ENCODE measurements at regions not wholly inside any gene's neighbourhood (a gene's known extent, or its start where the extent isn't known, plus 50 kb on each side); places are given as distances from the start of the nearest gene placed in this dataset.
"Not testable (repeated sequence)": the region's sequence is repeated elsewhere in the genome, so short reads cannot be mapped to it uniquely, and the experiment has no call there.

- Histone ChIP-seq H3K36me3 (no peaks in the 10 kb centered on the region), H3K9me3 (no peaks in the 10 kb centered on the region), H3K4me1 (no peaks in the 10 kb centered on the region), H3K4me3 (no peak overlapping the region), H3K27me3 (no peaks in the 10 kb centered on the region), H3K27ac (no peak overlapping the region)
- TF ChIP-seq POLR2AphosphoS5 (IDR thresholded peaks at IDR 0.05) (no peak), POLR2A (IDR thresholded peaks at IDR 0.05) (no peak), EP300 (IDR thresholded peaks at IDR 0.05) (no peak)
- TF ChIP-seq, protein P1, sequence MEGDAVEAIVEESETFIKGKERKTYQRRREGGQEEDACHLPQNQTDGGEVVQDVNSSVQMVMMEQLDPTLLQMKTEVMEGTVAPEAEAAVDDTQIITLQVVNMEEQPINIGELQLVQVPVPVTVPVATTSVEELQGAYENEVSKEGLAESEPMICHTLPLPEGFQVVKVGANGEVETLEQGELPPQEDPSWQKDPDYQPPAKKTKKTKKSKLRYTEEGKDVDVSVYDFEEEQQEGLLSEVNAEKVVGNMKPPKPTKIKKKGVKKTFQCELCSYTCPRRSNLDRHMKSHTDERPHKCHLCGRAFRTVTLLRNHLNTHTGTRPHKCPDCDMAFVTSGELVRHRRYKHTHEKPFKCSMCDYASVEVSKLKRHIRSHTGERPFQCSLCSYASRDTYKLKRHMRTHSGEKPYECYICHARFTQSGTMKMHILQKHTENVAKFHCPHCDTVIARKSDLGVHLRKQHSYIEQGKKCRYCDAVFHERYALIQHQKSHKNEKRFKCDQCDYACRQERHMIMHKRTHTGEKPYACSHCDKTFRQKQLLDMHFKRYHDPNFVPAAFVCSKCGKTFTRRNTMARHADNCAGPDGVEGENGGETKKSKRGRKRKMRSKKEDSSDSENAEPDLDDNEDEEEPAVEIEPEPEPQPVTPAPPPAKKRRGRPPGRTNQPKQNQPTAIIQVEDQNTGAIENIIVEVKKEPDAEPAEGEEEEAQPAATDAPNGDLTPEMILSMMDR (IDR thresholded peaks at IDR 0.05): no peak
- no peak for DNase-seq (ENCODE audit: low spot score in 2 of 2)
- 75% methylated on average over 5 of the region's 5 CpGs for WGBS
Observed at GRCh38 chr14:105682956-105683570, 156.7 kb downstream of the TMEM121 start.

DNA sequence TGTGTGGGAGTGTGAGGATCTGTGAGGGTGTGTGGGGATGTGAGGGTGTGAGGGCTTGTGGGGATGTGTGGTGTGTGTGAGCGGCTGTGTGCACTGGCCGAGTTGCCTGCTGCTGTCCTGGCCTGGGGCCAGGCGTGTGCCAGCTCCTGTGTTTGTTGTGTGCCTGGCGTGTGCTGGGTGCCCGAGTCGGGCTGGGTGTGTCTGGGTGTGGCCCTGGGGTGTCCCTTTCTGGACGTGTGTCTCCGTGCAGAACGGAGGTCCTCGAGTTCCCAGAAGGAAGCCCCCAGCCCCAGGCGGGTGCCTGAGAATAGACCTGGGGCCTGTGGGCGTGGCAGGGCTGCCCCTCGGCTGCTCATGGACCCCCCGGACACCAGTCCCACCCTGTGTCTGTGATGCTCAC lies 157.7 kb downstream of the TMEM121 start:
- H3K27ac ChIP-seq; DNase-seq (ENCODE audit: low spot score in 2 of 2); H3K27me3 ChIP-seq; H3K4me3 ChIP-seq; H3K36me3 ChIP-seq; H3K9me3 ChIP-seq; H3K4me1 ChIP-seq: not testable (repeated sequence)
- 70% methylated on average over 1 of the region's 14 CpGs for WGBS

DNA sequence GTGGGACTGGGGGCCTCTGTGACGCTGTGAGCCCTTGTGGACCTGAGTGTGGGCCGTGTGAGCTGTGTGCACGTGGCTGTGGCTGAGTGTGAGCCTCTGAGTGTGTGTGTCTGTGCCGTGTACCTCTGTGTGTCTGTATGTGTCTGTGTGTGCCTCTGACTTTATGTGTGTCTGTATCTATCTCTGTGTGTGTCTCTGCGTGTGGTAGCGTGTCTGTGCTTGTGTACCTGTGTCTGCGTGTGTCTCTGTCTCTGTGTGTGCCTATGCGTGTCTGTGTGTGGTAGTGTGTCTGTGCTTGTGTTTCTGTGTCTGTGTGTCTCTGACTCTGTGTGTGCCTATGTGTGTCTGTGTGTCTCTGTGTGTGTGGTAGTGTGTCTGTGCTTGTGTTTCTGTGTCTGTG lies 158.2 kb downstream of the TMEM121 start:
- H3K4me3 ChIP-seq; H3K4me1 ChIP-seq; H3K9me3 ChIP-seq; DNase-seq (ENCODE audit: low spot score in 2 of 2); H3K27ac ChIP-seq; H3K36me3 ChIP-seq; H3K27me3 ChIP-seq: not testable (repeated sequence)
- WGBS: 100% methylated on average over 1 of the region's 8 CpGs

GRCh38 chr14:105685003-105685402 lies 158.6 kb downstream of the TMEM121 start:
- Histone ChIP-seq H3K9me3 (no peaks in the 10 kb centered on the region), H3K27me3 (no peaks in the 10 kb centered on the region), H3K4me3 (no peak overlapping the region), H3K36me3 (no peaks in the 10 kb centered on the region), H3K27ac (no peak overlapping the region), H3K4me1 (no peaks in the 10 kb centered on the region)
- WGBS: 95% methylated on average over 2 of the region's 2 CpGs
- no peak for TF ChIP-seq EP300 (IDR thresholded peaks at IDR 0.05)
- TF ChIP-seq, protein P1 (IDR thresholded peaks at IDR 0.05): no peak
- no peak for TF ChIP-seq POLR2AphosphoS5 (IDR thresholded peaks at IDR 0.05)
- TF ChIP-seq POLR2A (IDR thresholded peaks at IDR 0.05): no peak
- no peak for DNase-seq (ENCODE audit: low spot score in 2 of 2)

- not testable (repeated sequence) for DNase-seq (ENCODE audit: low spot score in 2 of 2); H3K4me1 ChIP-seq
Observed at GRCh38 chr14:105685605-105686004, 159.2 kb downstream of the TMEM121 start.

DNA sequence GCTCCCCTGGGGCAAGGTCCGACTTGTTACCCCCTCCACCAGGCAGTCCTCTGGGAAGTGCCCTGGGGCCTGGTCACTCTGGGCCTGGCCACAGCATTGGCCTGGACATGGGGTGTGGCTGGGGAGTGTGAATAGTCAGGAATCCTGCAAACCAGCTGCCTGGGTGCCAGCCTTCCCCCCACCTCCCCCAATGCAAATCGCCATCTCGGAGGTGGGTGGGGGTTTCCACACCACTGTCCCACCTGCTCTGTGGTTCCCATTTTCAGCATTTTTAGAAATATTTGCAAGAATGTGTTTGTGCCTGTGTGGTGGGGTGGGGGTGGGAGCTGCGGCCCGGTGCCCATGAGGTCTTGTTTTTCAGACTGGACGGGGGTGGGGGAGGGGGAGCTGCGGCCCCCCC lies 159.7 kb downstream of the TMEM121 start:
- H3K27ac ChIP-seq; DNase-seq (ENCODE audit: low spot score in 2 of 2); H3K36me3 ChIP-seq; H3K4me3 ChIP-seq; H3K27me3 ChIP-seq; H3K4me1 ChIP-seq; H3K9me3 ChIP-seq: not testable (repeated sequence)
- WGBS: no CpG with 5 or more reads among the region's 7 CpGs

More at GRCh38 chr14:105685605-105686004, 159.2 kb downstream of the TMEM121 start:
- no CpG with 5 or more reads among the region's 8 CpGs for WGBS
- not testable (repeated sequence) for H3K9me3 ChIP-seq, H3K27ac ChIP-seq, H3K4me3 ChIP-seq, H3K36me3 ChIP-seq, H3K27me3 ChIP-seq

- 86% methylated on average over 5 of the region's 34 CpGs for WGBS
- H3K27me3 ChIP-seq, H3K4me3 ChIP-seq, H3K9me3 ChIP-seq, H3K27ac ChIP-seq, H3K36me3 ChIP-seq, H3K4me1 ChIP-seq: not testable (repeated sequence)
- DNase-seq (ENCODE audit: low spot score in 2 of 2): peak in 1 of 2 donors; percentile 31
Observed at GRCh38 chr14:105686462-105687170, 160.2 kb downstream of the TMEM121 start.

- not testable (repeated sequence) for H3K9me3 ChIP-seq, H3K27me3 ChIP-seq, H3K4me1 ChIP-seq, H3K4me3 ChIP-seq, H3K36me3 ChIP-seq, H3K27ac ChIP-seq
- DNase-seq (ENCODE audit: low spot score in 2 of 2): peak in 1 of 2 donors; percentile 10
- WGBS: 72% methylated on average over 15 of the region's 23 CpGs
Observed at GRCh38 chr14:105687171-105688022, 161.0 kb downstream of the TMEM121 start.

- H3K9me3 ChIP-seq; H3K4me1 ChIP-seq; DNase-seq (ENCODE audit: low spot score in 2 of 2); H3K36me3 ChIP-seq; H3K27me3 ChIP-seq; H3K27ac ChIP-seq; H3K4me3 ChIP-seq: not testable (repeated sequence)
- no CpG with 5 or more reads among the region's 11 CpGs for WGBS
Observed at GRCh38 chr14:105688023-105688351, 161.6 kb downstream of the TMEM121 start.

DNA sequence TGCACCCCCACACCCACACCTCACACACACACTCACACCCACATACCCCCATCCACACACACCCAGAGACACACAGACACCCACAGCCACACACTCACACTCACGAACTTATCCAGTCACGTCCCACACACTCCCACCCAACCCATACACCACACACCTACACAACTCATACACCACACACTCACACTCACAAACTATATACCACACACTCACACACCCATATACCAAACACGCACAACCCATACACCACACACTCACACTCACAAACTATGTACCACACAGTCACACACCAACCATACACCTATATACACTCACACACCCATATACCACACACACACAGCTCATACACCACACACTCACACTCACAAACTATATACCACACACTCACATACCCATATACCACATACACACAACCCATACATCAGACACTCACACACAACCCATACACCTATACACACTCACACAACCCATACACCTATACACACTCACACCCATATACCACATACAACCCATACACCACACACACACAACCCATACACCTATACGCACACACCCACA lies 162.4 kb downstream of the TMEM121 start:
- H3K4me1 ChIP-seq; DNase-seq (ENCODE audit: low spot score in 2 of 2); H3K27me3 ChIP-seq; H3K4me3 ChIP-seq; H3K9me3 ChIP-seq; H3K27ac ChIP-seq; H3K36me3 ChIP-seq: not testable (repeated sequence)
- WGBS: 82% methylated on average over 4 of the region's 4 CpGs
